NB4 (cell line): ENCODE measurements at regions not wholly inside any gene's neighbourhood (a gene's known extent, or its start where the extent isn't known, plus 50 kb on each side); places are given as distances from the start of the nearest gene placed in this dataset.

Experiments
- POLR2A ChIP-seq: IDR thresholded peaks from 2 replicates; pipeline ENCODE4 v1.6.1; 2011; ENCODE audit warnings: mild to moderate bottlenecking; ENCODE audit not compliant: insufficient read length; ENCODE audit errors: extremely low read depth
- TF ChIP-seq, protein P1 (sequence below): IDR thresholded peaks from one replicate; pipeline ENCODE4 v1.5.1; 2012; ENCODE audit warnings: low read depth, low read length
- TF ChIP-seq, protein P2 (sequence below): IDR thresholded peaks from 2 replicates; pipeline ENCODE4 v1.6.1; 2011; ENCODE audit warnings: low read depth, low read length

DNA sequence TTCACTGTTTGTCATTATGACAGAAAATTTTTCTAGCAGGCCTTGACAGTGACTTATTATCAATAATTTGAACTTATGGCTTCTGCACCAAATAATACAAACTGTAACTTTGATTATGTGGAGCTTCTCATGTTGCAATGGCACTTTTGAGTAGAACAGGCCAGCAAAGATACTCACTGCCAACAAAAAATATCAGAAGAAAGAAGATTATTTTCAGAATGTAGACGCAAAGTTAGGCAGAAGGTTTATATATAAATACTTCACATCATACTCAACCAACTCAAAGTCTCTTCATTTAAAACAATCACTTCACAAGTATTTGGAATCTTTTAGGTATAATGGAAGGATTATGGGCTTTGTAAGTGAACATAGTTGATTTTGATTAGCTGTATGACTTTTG, 893.0 kb downstream of the ROBO2 start:
- TF ChIP-seq, protein P1, sequence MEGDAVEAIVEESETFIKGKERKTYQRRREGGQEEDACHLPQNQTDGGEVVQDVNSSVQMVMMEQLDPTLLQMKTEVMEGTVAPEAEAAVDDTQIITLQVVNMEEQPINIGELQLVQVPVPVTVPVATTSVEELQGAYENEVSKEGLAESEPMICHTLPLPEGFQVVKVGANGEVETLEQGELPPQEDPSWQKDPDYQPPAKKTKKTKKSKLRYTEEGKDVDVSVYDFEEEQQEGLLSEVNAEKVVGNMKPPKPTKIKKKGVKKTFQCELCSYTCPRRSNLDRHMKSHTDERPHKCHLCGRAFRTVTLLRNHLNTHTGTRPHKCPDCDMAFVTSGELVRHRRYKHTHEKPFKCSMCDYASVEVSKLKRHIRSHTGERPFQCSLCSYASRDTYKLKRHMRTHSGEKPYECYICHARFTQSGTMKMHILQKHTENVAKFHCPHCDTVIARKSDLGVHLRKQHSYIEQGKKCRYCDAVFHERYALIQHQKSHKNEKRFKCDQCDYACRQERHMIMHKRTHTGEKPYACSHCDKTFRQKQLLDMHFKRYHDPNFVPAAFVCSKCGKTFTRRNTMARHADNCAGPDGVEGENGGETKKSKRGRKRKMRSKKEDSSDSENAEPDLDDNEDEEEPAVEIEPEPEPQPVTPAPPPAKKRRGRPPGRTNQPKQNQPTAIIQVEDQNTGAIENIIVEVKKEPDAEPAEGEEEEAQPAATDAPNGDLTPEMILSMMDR, result no peak
- TF ChIP-seq, protein P2, sequence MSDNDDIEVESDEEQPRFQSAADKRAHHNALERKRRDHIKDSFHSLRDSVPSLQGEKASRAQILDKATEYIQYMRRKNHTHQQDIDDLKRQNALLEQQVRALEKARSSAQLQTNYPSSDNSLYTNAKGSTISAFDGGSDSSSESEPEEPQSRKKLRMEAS, result no peak
- no peak for TF ChIP-seq POLR2A
